ENCODE measurements at regions not wholly inside any gene's neighbourhood (a gene's known extent, or its start where the extent isn't known, plus 50 kb on each side); places are given as distances from the start of the nearest gene placed in this dataset.

DNA sequence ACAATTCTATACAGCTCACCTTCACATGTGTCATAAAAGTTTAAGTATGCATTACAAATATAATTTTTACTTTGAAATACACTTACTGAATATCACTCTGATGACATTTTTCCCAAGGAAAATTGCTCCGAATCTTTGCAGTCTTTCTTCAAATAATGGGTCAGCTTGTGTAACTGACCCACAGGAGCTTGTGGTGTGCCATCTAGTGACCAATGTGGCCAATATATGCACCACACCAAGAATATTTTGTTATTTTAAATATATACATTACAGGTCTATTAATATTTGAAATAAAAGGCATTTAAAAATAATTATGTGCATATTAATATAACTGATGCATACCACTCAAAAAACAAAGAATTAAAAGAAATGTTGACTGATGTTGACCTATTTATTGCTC is 271.4 kb downstream of the TBX15 start:
- no peak for DNase-seq

DNA sequence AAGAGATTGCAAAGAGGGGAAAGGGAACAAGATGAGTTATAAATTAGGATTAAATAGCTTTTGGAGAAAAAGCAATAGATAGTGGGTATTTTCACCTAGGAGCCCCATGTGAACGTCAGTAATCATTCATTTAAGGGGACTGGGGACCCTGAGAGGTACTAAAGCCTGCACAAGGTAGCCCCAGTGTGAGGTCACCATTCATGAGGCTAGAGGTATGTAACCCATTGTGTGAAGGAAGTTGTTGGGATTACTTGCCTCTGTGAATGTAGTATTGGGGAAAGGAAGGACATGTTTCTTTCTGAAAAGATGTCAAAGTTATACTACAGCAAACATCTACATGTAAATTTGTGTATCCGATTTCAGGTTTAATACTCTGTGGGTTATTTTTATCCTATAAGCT is 276.8 kb downstream of the TBX15 start:
- no peak for DNase-seq

- no peak for DNase-seq
Measured at GRCh38 chr1:118698911-118699310, 289.2 kb downstream of the TBX15 start.

DNA sequence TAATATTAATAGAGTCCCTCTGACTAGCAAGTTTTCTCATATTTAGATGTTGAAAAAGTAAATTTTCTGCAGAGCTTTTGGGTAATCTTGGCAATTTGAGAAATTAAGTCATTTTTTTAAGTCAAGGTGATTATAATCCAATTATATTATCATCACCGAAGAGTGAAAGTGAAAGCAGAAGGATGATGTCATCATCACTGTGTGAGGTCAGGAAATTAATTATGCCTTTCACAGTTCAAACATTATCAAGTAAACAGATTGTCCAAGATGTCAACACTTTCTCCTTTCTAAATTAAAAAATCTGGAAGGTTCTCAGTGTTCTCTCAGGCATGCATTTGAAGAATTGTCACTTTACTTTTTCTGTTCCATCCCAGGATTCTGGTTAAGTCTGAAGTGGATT is 296.0 kb downstream of the TBX15 start:
- DNase-seq: no peak

DNA sequence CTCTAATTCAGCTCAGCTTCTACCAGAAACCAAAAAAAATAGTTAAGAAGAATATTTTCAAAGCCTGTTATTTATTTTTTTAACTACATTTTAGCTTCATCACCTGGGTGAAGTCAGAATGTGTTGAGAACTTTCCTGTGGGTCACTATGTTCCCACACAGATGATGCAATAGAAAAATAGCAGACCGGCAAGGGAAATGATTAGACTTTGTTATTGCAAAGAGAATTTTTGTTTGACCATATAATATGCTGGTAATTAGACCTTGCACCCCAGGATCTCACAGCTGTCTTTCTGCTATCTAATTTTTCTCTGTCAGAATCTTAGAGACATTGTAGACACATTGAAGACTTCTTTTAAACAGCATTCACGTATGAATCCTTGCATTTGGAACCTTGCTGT is 299.3 kb downstream of the TBX15 start:
- no peak for DNase-seq

GRCh38 chr1:118661769-118662320 is 326.3 kb downstream of the TBX15 start:
- no peak for DNase-seq

DNA sequence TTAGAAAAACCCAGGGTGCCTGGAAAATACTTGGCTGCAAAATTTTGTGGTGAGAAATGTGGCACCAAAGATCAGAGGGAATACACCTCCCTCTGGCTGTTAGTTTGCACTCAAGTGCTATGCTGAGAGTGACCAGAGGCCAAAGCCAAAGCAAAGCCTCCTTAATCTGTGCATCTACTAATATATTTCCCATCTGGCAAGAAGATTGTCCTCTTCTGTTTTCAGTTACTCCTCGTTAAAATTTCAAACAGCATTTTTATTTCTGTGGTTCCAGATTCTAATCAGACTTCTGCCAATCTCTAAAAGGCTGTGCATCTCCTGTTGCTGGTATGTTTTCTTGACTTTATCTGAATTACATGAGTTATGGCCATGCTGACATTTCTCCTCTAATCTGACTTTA is 327.4 kb downstream of the TBX15 start:
- no peak for DNase-seq

DNA sequence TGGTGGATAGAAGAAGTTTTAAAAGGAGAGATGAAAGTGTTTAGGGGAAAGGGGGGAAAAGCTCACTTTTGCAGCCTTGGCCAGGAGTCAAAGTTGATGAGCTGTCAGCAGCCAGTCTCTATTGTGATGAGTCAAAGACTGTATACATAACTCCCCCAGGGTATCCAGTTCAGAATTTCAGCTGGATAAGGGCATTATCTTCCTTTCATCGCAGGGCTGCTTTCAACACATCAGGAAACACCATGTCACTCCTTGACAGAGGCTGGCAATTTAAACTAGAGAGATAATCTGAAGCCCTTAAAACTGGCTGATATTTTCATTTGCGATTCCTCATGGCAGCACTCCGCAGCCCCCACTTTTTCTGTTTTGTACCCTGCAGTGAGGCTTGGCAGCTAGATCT is 328.5 kb downstream of the TBX15 start:
- DNase-seq: no peak

DNA sequence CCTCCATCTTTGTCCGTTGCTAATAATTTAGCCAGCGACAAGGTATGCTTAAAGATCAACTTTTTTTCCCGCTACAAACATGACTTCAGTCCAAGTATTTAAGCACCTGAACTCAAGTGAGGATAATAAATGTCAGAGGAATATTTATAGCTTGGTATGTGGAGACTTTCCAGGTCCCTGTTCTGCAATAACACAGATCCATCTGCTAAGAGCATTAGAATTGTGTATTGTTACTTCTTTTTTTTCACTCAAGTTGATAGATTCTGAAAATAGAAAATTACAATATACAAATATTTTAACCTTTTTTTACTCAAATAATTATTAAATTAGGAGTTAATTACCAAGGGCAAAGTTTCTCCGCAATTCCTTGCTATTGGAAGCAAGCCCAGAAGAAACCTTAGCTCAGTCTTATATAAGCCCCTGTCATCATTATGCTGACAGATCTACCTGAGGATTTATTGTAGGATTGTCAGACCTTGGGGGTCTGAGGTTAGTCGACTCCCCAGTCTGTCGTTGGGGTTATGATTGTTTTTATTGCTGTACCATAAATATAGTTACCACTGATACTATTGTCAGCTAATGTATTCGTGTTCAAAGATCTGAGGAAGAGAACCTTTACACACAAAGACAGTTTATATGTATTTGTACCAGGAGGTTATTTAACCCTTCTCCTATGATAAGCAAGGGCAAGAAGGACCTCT is 337.9 kb downstream of the TBX15 start:
- DNase-seq: no peak

GRCh38 chr1:118649369-118650106 is 338.6 kb downstream of the TBX15 start:
- DNase-seq: no peak

DNA sequence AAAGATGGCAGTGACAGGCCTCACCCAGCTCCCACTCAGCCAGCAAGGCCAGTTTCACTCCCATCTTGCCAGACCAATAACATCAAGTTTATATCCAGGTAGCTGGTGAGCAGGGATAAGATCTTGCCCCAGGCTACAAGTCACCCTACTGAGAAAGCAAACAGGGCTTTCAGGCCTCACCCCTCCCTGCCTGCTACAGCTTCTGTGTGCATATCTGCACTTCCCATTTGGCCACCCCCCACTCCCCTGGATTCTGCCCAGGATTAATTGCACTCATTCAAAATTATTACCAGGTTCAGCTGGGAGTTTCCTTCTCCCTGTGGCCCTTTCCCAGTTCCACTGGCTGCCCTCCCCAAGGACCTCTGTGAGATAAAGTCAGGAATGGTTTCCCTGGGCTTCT is 352.1 kb downstream of the TBX15 start:
- DNase-seq: no peak

GRCh38 chr1:118627435-118627834 is 360.7 kb downstream of the TBX15 start:
- no peak for DNase-seq

DNA sequence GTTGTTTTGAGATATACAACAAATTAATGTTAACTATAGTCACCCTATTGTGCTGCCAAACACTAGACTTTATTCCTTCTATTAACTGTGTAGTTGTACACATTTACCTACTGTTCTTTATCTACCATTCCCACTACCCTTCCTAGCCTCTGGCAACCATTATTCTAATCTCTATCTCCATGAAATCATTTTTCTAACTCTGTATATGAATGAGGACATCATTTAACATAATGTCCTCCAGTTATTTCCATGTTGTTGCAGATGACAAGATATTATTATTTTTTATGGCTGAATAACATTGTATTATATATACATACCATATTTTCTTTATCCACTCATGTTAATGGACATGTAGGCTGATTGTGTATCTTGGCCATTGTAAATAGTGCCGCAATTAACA is 366.3 kb downstream of the TBX15 start:
- DNase-seq: no peak

GRCh38 chr1:118618618-118619340 is 369.4 kb downstream of the TBX15 start:
- no peak for DNase-seq

GRCh38 chr1:118617916-118618315 is 370.2 kb downstream of the TBX15 start:
- DNase-seq: no peak

- DNase-seq: no peak
Measured at GRCh38 chr1:118615066-118615465, 373.1 kb downstream of the TBX15 start.

- no peak for DNase-seq
Measured at GRCh38 chr1:118589238-118589846, 398.8 kb downstream of the TBX15 start.

DNA sequence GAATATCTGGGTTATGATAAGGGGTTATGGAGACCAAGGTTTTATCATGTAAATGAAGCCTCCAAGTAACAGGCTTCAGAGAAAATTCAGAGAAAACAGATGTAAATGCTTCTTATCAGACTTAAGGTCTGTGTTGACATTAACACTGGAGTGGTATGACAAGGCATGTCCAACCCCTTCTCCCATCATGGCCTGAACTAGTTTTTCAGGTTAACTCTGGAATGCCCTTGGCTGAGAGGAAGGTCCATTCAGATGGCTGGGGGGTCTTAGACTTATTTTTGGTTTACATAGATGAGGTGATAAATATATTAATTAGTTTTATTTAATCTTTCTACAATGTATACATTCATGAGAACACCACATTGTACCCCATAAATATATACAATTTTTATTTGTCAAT is 399.6 kb downstream of the TBX15 start:
- DNase-seq: no peak

DNA sequence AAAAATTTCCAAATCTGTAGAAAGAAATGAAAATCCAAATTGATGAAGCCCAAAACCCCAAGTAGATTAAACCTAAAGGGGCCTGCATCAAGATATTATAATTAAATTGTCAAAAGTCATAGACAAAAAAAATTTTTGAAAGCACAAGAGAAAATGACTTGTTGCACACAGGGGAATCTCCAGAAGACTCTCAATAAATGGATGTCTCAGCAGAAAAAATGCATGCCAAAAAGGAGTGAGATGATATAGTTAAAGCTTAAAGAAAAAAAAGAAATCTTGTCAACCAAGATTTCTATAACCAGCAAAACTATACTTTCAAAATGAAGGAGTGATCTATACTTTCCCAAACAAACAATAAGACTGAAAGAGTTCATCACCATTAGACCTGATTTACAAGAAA is 393.2 kb upstream of the SPAG17 start:
- DNase-seq: no peak

GRCh38 chr1:118575060-118575459 is 390.0 kb upstream of the SPAG17 start:
- no peak for DNase-seq

DNA sequence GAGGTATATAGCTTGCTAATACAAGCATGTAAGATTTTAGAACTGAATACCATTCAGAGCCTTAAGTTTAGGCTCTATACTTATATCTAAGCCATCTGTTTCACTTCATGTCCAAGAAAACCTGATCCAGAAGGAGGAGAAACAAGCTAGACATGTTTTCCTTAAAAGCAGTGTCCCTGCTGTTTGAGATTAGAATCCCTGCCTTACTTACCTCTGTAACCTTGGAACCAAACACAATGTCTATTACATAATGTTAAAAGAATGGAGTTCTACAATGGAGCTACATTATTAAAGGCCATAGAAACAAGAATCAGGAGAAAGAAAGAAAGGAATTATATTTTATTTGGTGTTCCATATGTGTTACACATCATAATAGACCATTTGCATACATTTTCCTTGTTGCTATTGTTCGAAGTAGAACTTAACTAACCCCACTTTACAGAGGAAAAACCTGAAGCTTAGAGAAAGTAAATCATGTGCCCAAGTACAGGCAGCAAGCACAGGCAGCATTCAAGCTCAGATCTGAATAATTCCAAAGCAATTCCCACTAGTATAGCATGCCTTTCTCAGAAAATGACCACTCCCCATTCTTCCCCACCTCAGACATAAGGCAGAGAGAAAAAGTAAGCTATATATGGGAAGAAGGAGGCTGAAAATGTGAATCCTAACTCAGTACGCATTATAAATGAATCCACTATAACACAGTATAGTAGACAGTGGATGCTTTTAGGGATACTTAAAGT is 380.1 kb upstream of the SPAG17 start:
- DNase-seq: no peak

Measured in right forelimb (tissue), 1 donor.